Tibial nerve (tissue), 4 donors: ENCODE measurements at regions not wholly inside any gene's neighbourhood (a gene's known extent, or its start where the extent isn't known, plus 50 kb on each side); places are given as distances from the start of the nearest gene placed in this dataset.

ENCODE experiments used
- EP300 ChIP-seq, 2 donors: sonication (generic); formaldehyde crosslinking; IDR thresholded peaks; one replicate each; pipeline ENCODE4 v1.6.1; 2017; ENCODE audit warnings: antibody characterized with exemption in 2 of 2, mild to moderate bottlenecking in 1 of 2
- POLR2A ChIP-seq, 2 donors: fragments of 450-650 bp; IDR thresholded peaks; one replicate each; pipeline ENCODE4 v1.6.1; 2017; ENCODE audit warnings: antibody characterized with exemption in 2 of 2, mild to moderate bottlenecking in 2 of 2, moderate library complexity in 2 of 2
- TF ChIP-seq, protein P1 (sequence below), 5 experiments: fragments of 200-600 bp in 3 of 5; fragments of 450-650 bp in 2 of 5; sonication (generic) in 3 of 5; IDR thresholded peaks; one replicate each; pipeline ENCODE4 v1.5.1; 2016 to 2019; ENCODE audit warnings: antibody characterized with exemption in 5 of 5, mild to moderate bottlenecking in 3 of 5, moderate library complexity in 2 of 5

DNA sequence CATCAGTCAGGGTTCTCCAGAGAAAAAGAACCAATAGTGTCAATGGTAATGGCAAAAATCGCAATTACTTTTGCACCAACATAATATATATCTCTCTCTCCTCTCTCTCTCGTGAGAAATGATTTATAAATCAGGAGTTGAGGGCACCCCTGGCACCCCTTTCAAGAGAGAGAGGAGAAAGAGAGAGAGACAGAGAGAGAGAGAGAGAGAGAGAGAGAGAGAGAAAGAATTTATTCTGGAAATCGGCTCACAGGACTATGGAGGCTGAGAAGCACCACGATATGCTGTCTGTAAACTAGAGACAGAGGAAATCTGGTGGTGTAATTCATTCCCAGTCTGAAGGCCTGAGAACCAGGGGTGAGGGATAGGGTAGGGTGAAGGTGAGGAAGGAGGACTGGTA lies 201.9 kb upstream of the MAP3K7 start:
- TF ChIP-seq, protein P1, sequence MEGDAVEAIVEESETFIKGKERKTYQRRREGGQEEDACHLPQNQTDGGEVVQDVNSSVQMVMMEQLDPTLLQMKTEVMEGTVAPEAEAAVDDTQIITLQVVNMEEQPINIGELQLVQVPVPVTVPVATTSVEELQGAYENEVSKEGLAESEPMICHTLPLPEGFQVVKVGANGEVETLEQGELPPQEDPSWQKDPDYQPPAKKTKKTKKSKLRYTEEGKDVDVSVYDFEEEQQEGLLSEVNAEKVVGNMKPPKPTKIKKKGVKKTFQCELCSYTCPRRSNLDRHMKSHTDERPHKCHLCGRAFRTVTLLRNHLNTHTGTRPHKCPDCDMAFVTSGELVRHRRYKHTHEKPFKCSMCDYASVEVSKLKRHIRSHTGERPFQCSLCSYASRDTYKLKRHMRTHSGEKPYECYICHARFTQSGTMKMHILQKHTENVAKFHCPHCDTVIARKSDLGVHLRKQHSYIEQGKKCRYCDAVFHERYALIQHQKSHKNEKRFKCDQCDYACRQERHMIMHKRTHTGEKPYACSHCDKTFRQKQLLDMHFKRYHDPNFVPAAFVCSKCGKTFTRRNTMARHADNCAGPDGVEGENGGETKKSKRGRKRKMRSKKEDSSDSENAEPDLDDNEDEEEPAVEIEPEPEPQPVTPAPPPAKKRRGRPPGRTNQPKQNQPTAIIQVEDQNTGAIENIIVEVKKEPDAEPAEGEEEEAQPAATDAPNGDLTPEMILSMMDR (IDR thresholded peaks at IDR 0.05): no peak
- no peak for TF ChIP-seq POLR2A (IDR thresholded peaks at IDR 0.05)
- no peak for TF ChIP-seq EP300 (IDR thresholded peaks at IDR 0.05)
